ENCODE measurements at regions not wholly inside any gene's neighbourhood (a gene's known extent, or its start where the extent isn't known, plus 50 kb on each side); places are given as distances from the start of the nearest gene placed in this dataset.

DNA sequence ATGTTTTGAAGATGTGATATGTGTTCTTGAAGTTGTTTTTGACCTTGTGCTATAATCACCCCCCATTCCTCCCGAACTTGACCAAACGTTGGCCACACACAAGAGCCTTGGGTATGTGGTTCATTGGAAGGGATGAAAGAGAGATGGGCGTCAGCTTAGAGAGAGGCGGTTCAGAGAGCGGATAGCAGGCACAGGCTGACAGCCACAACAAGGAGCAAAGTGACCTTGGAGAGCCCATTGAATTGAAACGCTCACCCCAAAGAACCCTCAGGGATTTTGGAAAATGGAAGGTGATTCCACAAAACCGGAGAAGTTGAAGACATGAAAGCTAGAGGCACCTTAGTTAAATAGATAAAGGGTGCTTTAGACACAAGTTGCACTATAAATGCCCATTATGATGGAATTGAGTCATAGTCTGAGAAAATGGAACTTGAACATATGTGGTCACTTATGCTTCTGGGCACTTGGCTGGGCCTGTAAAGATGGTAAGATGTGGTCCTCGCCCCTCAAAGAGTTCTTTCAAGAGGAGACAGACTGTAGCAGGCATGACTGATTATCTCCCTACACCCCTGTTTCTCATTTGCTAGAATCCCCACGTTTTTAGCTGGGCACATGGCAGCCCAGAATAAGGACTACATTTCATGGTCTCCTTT lies 188.5 kb upstream of the HAAO start:
- TF ChIP-seq POLR2AphosphoS5 (IDR thresholded peaks at IDR 0.05; ENCODE audit: low read depth, low read length) (no peak), REST (IDR thresholded peaks at IDR 0.05; ENCODE audit: insufficient read depth in 1 of 2, low read depth in 2 of 2, low read length in 2 of 2) (no peak), SIN3A (IDR thresholded peaks at IDR 0.05; ENCODE audit: borderline replicate concordance, insufficient read depth, low read length) (no peak)

Data from PFSK-1 (cell line).